ENCODE measurements at regions not wholly inside any gene's neighbourhood (a gene's known extent, or its start where the extent isn't known, plus 50 kb on each side); places are given as distances from the start of the nearest gene placed in this dataset.

GRCh38 chr1:55347866-55348265 lies 132.7 kb upstream of the USP24 start:
- TF ChIP-seq ZNF274 (IDR thresholded peaks at IDR 0.05; ENCODE audit: low read depth, low read length): no peak
- no peak for TF ChIP-seq SUZ12 (IDR thresholded peaks at IDR 0.05; ENCODE audit: extremely low read depth, insufficient read depth, insufficient read length)

All from NT2/D1 (cell line).